ENCODE measurements at regions not wholly inside any gene's neighbourhood (a gene's known extent, or its start where the extent isn't known, plus 50 kb on each side); places are given as distances from the start of the nearest gene placed in this dataset.

DNA sequence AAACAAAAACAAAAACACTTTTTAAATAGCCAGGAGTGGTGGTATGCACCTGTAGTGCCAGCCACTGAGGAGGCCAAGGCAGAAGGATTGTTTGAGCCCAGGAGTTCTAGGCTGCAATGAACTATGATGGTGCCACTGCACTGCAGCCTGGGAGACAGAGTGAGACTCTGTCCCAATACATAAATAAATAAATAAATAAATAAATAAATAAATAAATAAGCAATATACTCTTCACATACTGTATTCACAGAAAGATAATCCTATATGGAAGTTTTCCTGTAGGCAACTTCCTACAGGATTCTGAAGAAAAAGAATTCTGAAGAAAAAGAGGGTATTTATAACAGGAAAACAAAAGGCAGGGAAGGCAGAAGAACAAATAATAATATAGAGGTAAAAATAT lies 293.3 kb upstream of the GRIA3 start:
- TF ChIP-seq EZH2phosphoT487 (IDR thresholded peaks at IDR 0.05; ENCODE audit: low read depth) (no peak), CTCF (IDR thresholded peaks at IDR 0.05; ENCODE audit: low read depth, low read length) (no peak)
